ENCODE measurements at regions not wholly inside any gene's neighbourhood (a gene's known extent, or its start where the extent isn't known, plus 50 kb on each side); places are given as distances from the start of the nearest gene placed in this dataset.

- no peak for DNase-seq
Observed at GRCh38 chr2:7906431-7906830, 775.4 kb upstream of the ID2 start.

- no peak for DNase-seq
Observed at GRCh38 chr2:7907041-7907440, 774.8 kb upstream of the ID2 start.

GRCh38 chr2:7910752-7911151 lies 771.1 kb upstream of the ID2 start:
- no peak for DNase-seq

- no peak for DNase-seq
Observed at GRCh38 chr2:7911196-7911595, 770.7 kb upstream of the ID2 start.

GRCh38 chr2:7913974-7914373 lies 767.9 kb upstream of the ID2 start:
- DNase-seq, result no peak

- no peak for DNase-seq
Observed at GRCh38 chr2:7915302-7916091, 766.4 kb upstream of the ID2 start.

- no peak for DNase-seq
Observed at GRCh38 chr2:7916670-7917069, 765.2 kb upstream of the ID2 start.

GRCh38 chr2:7919510-7919909 lies 762.3 kb upstream of the ID2 start:
- no peak for DNase-seq

- no peak for DNase-seq
Observed at GRCh38 chr2:7924023-7924762, 757.7 kb upstream of the ID2 start.

- no peak for DNase-seq
Observed at GRCh38 chr2:7925506-7925905, 756.4 kb upstream of the ID2 start.

GRCh38 chr2:7927691-7928090 lies 754.2 kb upstream of the ID2 start:
- no peak for DNase-seq

- no peak for DNase-seq
Observed at GRCh38 chr2:7929281-7929680, 752.6 kb upstream of the ID2 start.

- no peak for DNase-seq
Observed at GRCh38 chr2:7930800-7931635, 750.8 kb upstream of the ID2 start.

GRCh38 chr2:7931808-7932207 lies 750.0 kb upstream of the ID2 start:
- no peak for DNase-seq

- no peak for DNase-seq
Observed at GRCh38 chr2:7933672-7934071, 748.2 kb upstream of the ID2 start.

GRCh38 chr2:7934476-7934875 lies 747.4 kb upstream of the ID2 start:
- DNase-seq, result no peak

GRCh38 chr2:7937082-7937481 lies 744.8 kb upstream of the ID2 start:
- no peak for DNase-seq

- no peak for DNase-seq
Observed at GRCh38 chr2:7940723-7941122, 741.1 kb upstream of the ID2 start.

- DNase-seq, result no peak
Observed at GRCh38 chr2:7943446-7943845, 738.4 kb upstream of the ID2 start.

- no peak for DNase-seq
Observed at GRCh38 chr2:7945026-7945425, 736.8 kb upstream of the ID2 start.

- no peak for DNase-seq
Observed at GRCh38 chr2:7950035-7950612, 731.7 kb upstream of the ID2 start.

GRCh38 chr2:7951001-7951400 lies 730.9 kb upstream of the ID2 start:
- no peak for DNase-seq

GRCh38 chr2:7951490-7951889 lies 730.4 kb upstream of the ID2 start:
- no peak for DNase-seq
